ENCODE measurements at regions not wholly inside any gene's neighbourhood (a gene's known extent, or its start where the extent isn't known, plus 50 kb on each side); places are given as distances from the start of the nearest gene placed in this dataset.

GRCh38 chr10:5297996-5298395, 66.8 kb upstream of the UCN3 start:
- Histone ChIP-seq H3K9me3 (ENCODE audit: low read length) (no peaks in the 10 kb centered on the region), H3K4me1 (ENCODE audit: insufficient read depth, low read length, severe bottlenecking) (no peaks in the 10 kb centered on the region), H3K36me3 (ENCODE audit: insufficient read depth, low read length) (no peaks in the 10 kb centered on the region), H3K27ac (ENCODE audit: low read depth, low read length, poor library complexity, severe bottlenecking) (no peak overlapping the region), H4K20me1 (ENCODE audit: insufficient read depth, low read length) (no peaks in the 10 kb centered on the region), H3K79me2 (ENCODE audit: insufficient read depth, low read length) (no peaks in the 10 kb centered on the region), H3F3A (ENCODE audit: insufficient read depth, low read length) (no peaks in the 10 kb centered on the region), H3K4me3 (ENCODE audit: low read depth, low read length, poor library complexity, severe bottlenecking) (no peak overlapping the region), H2AFZ (ENCODE audit: low read length) (no peak overlapping the region), H3K9me2 (ENCODE audit: low read depth, low read length) (no peaks in the 10 kb centered on the region), H3K4me2 (ENCODE audit: low read length) (no peak overlapping the region), H3K27me3 (ENCODE audit: insufficient read depth, low read length) (no peaks in the 10 kb centered on the region), H3K9ac (ENCODE audit: low read length) (no peak overlapping the region)
- TF ChIP-seq CTCF (IDR thresholded peaks at IDR 0.05; ENCODE audit: low read length): no peak
- no peak for TF ChIP-seq EZH2 (IDR thresholded peaks at IDR 0.05; ENCODE audit: borderline replicate concordance, low read length)

GRCh38 chr10:5299950-5300349, 64.8 kb upstream of the UCN3 start:
- Histone ChIP-seq H3K36me3 (ENCODE audit: insufficient read depth, low read length) (no peaks in the 10 kb centered on the region), H3F3A (ENCODE audit: insufficient read depth, low read length) (no peaks in the 10 kb centered on the region), H3K4me3 (ENCODE audit: low read depth, low read length, poor library complexity, severe bottlenecking) (no peak overlapping the region), H3K9ac (ENCODE audit: low read length) (no peak overlapping the region), H3K4me2 (ENCODE audit: low read length) (no peak overlapping the region), H3K9me3 (ENCODE audit: low read length) (no peaks in the 10 kb centered on the region), H3K27me3 (ENCODE audit: insufficient read depth, low read length) (no peaks in the 10 kb centered on the region; the same call in 1 of the 2 replicates), H2AFZ (ENCODE audit: low read length) (no peak overlapping the region), H4K20me1 (ENCODE audit: insufficient read depth, low read length) (no peaks in the 10 kb centered on the region), H3K79me2 (ENCODE audit: insufficient read depth, low read length) (no peaks in the 10 kb centered on the region), H3K27ac (ENCODE audit: low read depth, low read length, poor library complexity, severe bottlenecking) (no peak overlapping the region), H3K4me1 (ENCODE audit: insufficient read depth, low read length, severe bottlenecking) (no peaks in the 10 kb centered on the region), H3K9me2 (ENCODE audit: low read depth, low read length) (no peaks in the 10 kb centered on the region)
- TF ChIP-seq EZH2 (IDR thresholded peaks at IDR 0.05; ENCODE audit: borderline replicate concordance, low read length): no peak
- no peak for TF ChIP-seq CTCF (IDR thresholded peaks at IDR 0.05; ENCODE audit: low read length)

GRCh38 chr10:5303504-5303903, 61.3 kb upstream of the UCN3 start:
- no peaks in the 10 kb centered on the region for H3K9me2 ChIP-seq (ENCODE audit: low read depth, low read length)
- no peak overlapping the region for H3K4me2 ChIP-seq (ENCODE audit: low read length)
- H3F3A ChIP-seq (ENCODE audit: insufficient read depth, low read length): no peaks in the 10 kb centered on the region
- no peak overlapping the region for H2AFZ ChIP-seq (ENCODE audit: low read length)
- H4K20me1 ChIP-seq (ENCODE audit: insufficient read depth, low read length): no peaks in the 10 kb centered on the region
- no peak overlapping the region for H3K27ac ChIP-seq (ENCODE audit: low read depth, low read length, poor library complexity, severe bottlenecking)
- H3K9me3 ChIP-seq (ENCODE audit: low read length): no peaks in the 10 kb centered on the region
- H3K36me3 ChIP-seq (ENCODE audit: insufficient read depth, low read length): no peaks in the 10 kb centered on the region
- TF ChIP-seq EZH2 (IDR thresholded peaks at IDR 0.05; ENCODE audit: borderline replicate concordance, low read length) (no peak), CTCF (IDR thresholded peaks at IDR 0.05; ENCODE audit: low read length) (no peak)
- H3K27me3 ChIP-seq (ENCODE audit: insufficient read depth, low read length): no peaks in the 10 kb centered on the region; the same call in 1 of the 2 replicates
- H3K4me1 ChIP-seq (ENCODE audit: insufficient read depth, low read length, severe bottlenecking): no peaks in the 10 kb centered on the region
- no peak overlapping the region for H3K4me3 ChIP-seq (ENCODE audit: low read depth, low read length, poor library complexity, severe bottlenecking)
- H3K79me2 ChIP-seq (ENCODE audit: insufficient read depth, low read length): no peaks in the 10 kb centered on the region
- H3K9ac ChIP-seq (ENCODE audit: low read length): no peak overlapping the region

Measured in OCI-LY1 (cell line).